Effector memory CD4-positive, alpha-beta T cell (primary cell): ENCODE measurements at regions not wholly inside any gene's neighbourhood (a gene's known extent, or its start where the extent isn't known, plus 50 kb on each side); places are given as distances from the start of the nearest gene placed in this dataset.
A peak's percentile ranks its signal among the peaks of the same experiment; 100 is the strongest.

ENCODE experiments used
- DNase-seq, 3 donors: peaks; one replicate each; pipeline ENCODE4 v3.0.0-alpha.2; 2020
- H3K27ac ChIP-seq: 2 replicates; pipeline ENCODE4 v1.7.0; 2013; ENCODE audit warnings: mild to moderate bottlenecking, low read length, moderate library complexity; ENCODE audit not compliant: insufficient read depth, poor library complexity, severe bottlenecking
- H3K27me3 ChIP-seq: replicated peaks from 2 replicates; pipeline ENCODE4 v1.7.0; 2013; ENCODE audit warnings: mild to moderate bottlenecking, low read length; ENCODE audit not compliant: insufficient read depth, control insufficient read depth, poor library complexity, severe bottlenecking
- H3K36me3 ChIP-seq: 2 replicates; pipeline ENCODE4 v1.7.0; 2013; ENCODE audit warnings: mild to moderate bottlenecking, low read length, moderate library complexity; ENCODE audit not compliant: control insufficient read depth, insufficient read depth
- H3K4me1 ChIP-seq: 2 replicates; pipeline ENCODE4 v1.7.0; 2013; ENCODE audit warnings: low read length, mild to moderate bottlenecking; ENCODE audit not compliant: control insufficient read depth, insufficient read depth, poor library complexity, severe bottlenecking
- H3K4me3 ChIP-seq: 2 replicates; pipeline ENCODE4 v1.7.0; 2013; ENCODE audit warnings: low read length, low read depth, mild to moderate bottlenecking; ENCODE audit not compliant: insufficient read depth, poor library complexity, severe bottlenecking
- H3K9me3 ChIP-seq: 2 replicates; pipeline ENCODE4 v1.7.0; 2013; ENCODE audit warnings: mild to moderate bottlenecking, low read length, moderate library complexity; ENCODE audit not compliant: control insufficient read depth

GRCh38 chr2:147092266-147092665, 752.6 kb upstream of the ACVR2A start:
- no peak overlapping the region for H3K4me3 ChIP-seq
- H3K4me1 ChIP-seq: no peaks in the 10 kb centered on the region
- no peaks in the 10 kb centered on the region for H3K27me3 ChIP-seq
- H3K27ac ChIP-seq: no peak overlapping the region
- DNase-seq: no peak
- no peaks in the 10 kb centered on the region for H3K9me3 ChIP-seq
- H3K36me3 ChIP-seq: no peaks in the 10 kb centered on the region

- no peak overlapping the region for H3K27ac ChIP-seq
- DNase-seq: no peak
- H3K4me3 ChIP-seq: no peak overlapping the region
- H3K9me3 ChIP-seq: no peaks in the 10 kb centered on the region
- no peaks in the 10 kb centered on the region for H3K27me3 ChIP-seq
- H3K4me1 ChIP-seq: no peaks in the 10 kb centered on the region
- H3K36me3 ChIP-seq: no peaks in the 10 kb centered on the region
Measured at GRCh38 chr2:147091448-147091847, 753.4 kb upstream of the ACVR2A start.

GRCh38 chr2:147088871-147089270, 756.0 kb upstream of the ACVR2A start:
- Histone ChIP-seq H3K4me3 (no peak overlapping the region), H3K9me3 (no peaks in the 10 kb centered on the region), H3K36me3 (no peaks in the 10 kb centered on the region), H3K4me1 (no peaks in the 10 kb centered on the region), H3K27ac (no peak overlapping the region), H3K27me3 (no peaks in the 10 kb centered on the region)
- no peak for DNase-seq

GRCh38 chr2:147086715-147087114, 758.1 kb upstream of the ACVR2A start:
- no peaks in the 10 kb centered on the region for H3K4me1 ChIP-seq
- H3K27me3 ChIP-seq: no peaks in the 10 kb centered on the region
- DNase-seq: no peak
- H3K9me3 ChIP-seq: no peaks in the 10 kb centered on the region
- H3K27ac ChIP-seq: no peak overlapping the region
- H3K36me3 ChIP-seq: no peaks in the 10 kb centered on the region
- H3K4me3 ChIP-seq: no peak overlapping the region

- DNase-seq: no peak
Measured at GRCh38 chr2:147083664-147084063, 761.2 kb upstream of the ACVR2A start.

GRCh38 chr2:147082850-147083522, 761.8 kb upstream of the ACVR2A start:
- Histone ChIP-seq H3K36me3 (no peaks in the 10 kb centered on the region), H3K4me1 (no peaks in the 10 kb centered on the region), H3K9me3 (no peaks in the 10 kb centered on the region), H3K27ac (no peak overlapping the region), H3K27me3 (no peaks in the 10 kb centered on the region), H3K4me3 (no peak overlapping the region)
- peak in 2 of 3 donors; percentile 0 to 25 for DNase-seq

More at GRCh38 chr2:147083664-147084063, 761.2 kb upstream of the ACVR2A start:
- H3K27ac ChIP-seq: no peak overlapping the region
- H3K4me1 ChIP-seq: no peaks in the 10 kb centered on the region
- H3K9me3 ChIP-seq: no peaks in the 10 kb centered on the region
- no peak overlapping the region for H3K4me3 ChIP-seq
- no peaks in the 10 kb centered on the region for H3K27me3 ChIP-seq
- H3K36me3 ChIP-seq: no peaks in the 10 kb centered on the region

GRCh38 chr2:147081831-147082230, 763.0 kb upstream of the ACVR2A start:
- Histone ChIP-seq H3K36me3 (no peaks in the 10 kb centered on the region), H3K27me3 (no peaks in the 10 kb centered on the region), H3K9me3 (no peaks in the 10 kb centered on the region), H3K4me1 (no peaks in the 10 kb centered on the region), H3K4me3 (no peak overlapping the region), H3K27ac (no peak overlapping the region)
- no peak for DNase-seq

GRCh38 chr2:147076634-147077033, 768.2 kb upstream of the ACVR2A start:
- Histone ChIP-seq H3K4me3 (no peak overlapping the region), H3K36me3 (no peaks in the 10 kb centered on the region), H3K4me1 (no peaks in the 10 kb centered on the region), H3K9me3 (no peaks in the 10 kb centered on the region), H3K27ac (no peak overlapping the region), H3K27me3 (no peaks in the 10 kb centered on the region)
- no peak for DNase-seq

GRCh38 chr2:147068071-147068470, 776.8 kb upstream of the ACVR2A start:
- no peak overlapping the region for H3K4me3 ChIP-seq
- no peak for DNase-seq
- no peak overlapping the region for H3K27ac ChIP-seq
- no peaks in the 10 kb centered on the region for H3K36me3 ChIP-seq
- no peaks in the 10 kb centered on the region for H3K4me1 ChIP-seq
- H3K27me3 ChIP-seq: no peaks in the 10 kb centered on the region
- H3K9me3 ChIP-seq: no peaks in the 10 kb centered on the region

GRCh38 chr2:147067136-147067535, 777.7 kb upstream of the ACVR2A start:
- Histone ChIP-seq H3K36me3 (no peaks in the 10 kb centered on the region), H3K4me3 (no peak overlapping the region), H3K27me3 (no peaks in the 10 kb centered on the region), H3K9me3 (no peaks in the 10 kb centered on the region), H3K4me1 (no peaks in the 10 kb centered on the region), H3K27ac (no peak overlapping the region)
- DNase-seq: no peak
